Amniotic stem cell (primary cell): ENCODE measurements at regions not wholly inside any gene's neighbourhood (a gene's known extent, or its start where the extent isn't known, plus 50 kb on each side); places are given as distances from the start of the nearest gene placed in this dataset.

Experiments used
- DNase-seq: peaks from one replicate; lab custom pipeline; 2025; lab: John Stamatoyannopoulos, UW

GRCh38 chr2:7286120-7286519, 368.9 kb downstream of the RNF144A start:
- no peak for DNase-seq

GRCh38 chr2:7288484-7288883, 371.3 kb downstream of the RNF144A start:
- DNase-seq = no peak

- no peak for DNase-seq
Measured at GRCh38 chr2:7289697-7290096, 372.5 kb downstream of the RNF144A start.

- no peak for DNase-seq
Measured at GRCh38 chr2:7292154-7292691, 375.0 kb downstream of the RNF144A start.

- no peak for DNase-seq
Measured at GRCh38 chr2:7309582-7309981, 392.4 kb downstream of the RNF144A start.

GRCh38 chr2:7324706-7325105, 407.5 kb downstream of the RNF144A start:
- no peak for DNase-seq

- DNase-seq = no peak
Measured at GRCh38 chr2:7325186-7325585, 408.0 kb downstream of the RNF144A start.

- DNase-seq = no peak
Measured at GRCh38 chr2:7329465-7329864, 412.3 kb downstream of the RNF144A start.

- DNase-seq = no peak
Measured at GRCh38 chr2:7333189-7333765, 416.1 kb downstream of the RNF144A start.

- DNase-seq = no peak
Measured at GRCh38 chr2:7333960-7334493, 416.8 kb downstream of the RNF144A start.

- no peak for DNase-seq
Measured at GRCh38 chr2:7338961-7339360, 421.7 kb downstream of the RNF144A start.

- no peak for DNase-seq
Measured at GRCh38 chr2:7346336-7346735, 429.1 kb downstream of the RNF144A start.

- DNase-seq = no peak
Measured at GRCh38 chr2:7348761-7349160, 431.5 kb downstream of the RNF144A start.

- no peak for DNase-seq
Measured at GRCh38 chr2:7352191-7352590, 435.0 kb downstream of the RNF144A start.

- no peak for DNase-seq
Measured at GRCh38 chr2:7353571-7353970, 436.4 kb downstream of the RNF144A start.

- no peak for DNase-seq
Measured at GRCh38 chr2:7355781-7356180, 438.6 kb downstream of the RNF144A start.

- no peak for DNase-seq
Measured at GRCh38 chr2:7356909-7357584, 439.8 kb downstream of the RNF144A start.

- no peak for DNase-seq
Measured at GRCh38 chr2:7357993-7358392, 440.8 kb downstream of the RNF144A start.

GRCh38 chr2:7358865-7359447, 441.7 kb downstream of the RNF144A start:
- no peak for DNase-seq

- no peak for DNase-seq
Measured at GRCh38 chr2:7363906-7364305, 446.7 kb downstream of the RNF144A start.

GRCh38 chr2:7368211-7368610, 451.0 kb downstream of the RNF144A start:
- DNase-seq = no peak

- no peak for DNase-seq
Measured at GRCh38 chr2:7373156-7373555, 455.9 kb downstream of the RNF144A start.

- DNase-seq = no peak
Measured at GRCh38 chr2:7375901-7376300, 458.7 kb downstream of the RNF144A start.
